Umbilical cord (tissue), 1 donor: ENCODE measurements at regions not wholly inside any gene's neighbourhood (a gene's known extent, or its start where the extent isn't known, plus 50 kb on each side); places are given as distances from the start of the nearest gene placed in this dataset.

Source experiments
- DNase-seq: peaks from one replicate; pipeline ENCODE4 v3.0.0-alpha.2; 2015; ENCODE audit warnings: low spot score

DNA sequence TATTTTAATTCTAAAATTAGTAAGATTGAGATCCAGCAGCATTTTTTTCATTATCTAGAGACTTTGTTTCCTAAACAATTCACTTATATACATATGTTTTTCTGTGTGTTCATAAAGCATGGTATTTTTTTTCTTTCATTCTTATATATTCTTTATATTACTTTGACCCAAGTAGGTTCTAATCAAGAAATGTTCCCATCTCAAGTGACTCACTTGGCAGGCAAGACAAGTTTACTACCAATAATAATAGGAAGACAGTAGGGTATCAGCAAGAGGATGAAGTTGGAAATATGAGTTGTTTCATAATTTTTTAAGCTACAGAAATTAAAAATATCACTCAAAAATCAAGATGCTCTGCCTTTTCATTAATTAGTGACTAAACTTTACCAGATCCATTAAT, 613.4 kb upstream of the ATP2B1 start:
- DNase-seq, result no peak

GRCh38 chr12:90321369-90321768, 612.7 kb upstream of the ATP2B1 start:
- no peak for DNase-seq

GRCh38 chr12:90311561-90311960, 602.9 kb upstream of the ATP2B1 start:
- no peak for DNase-seq

GRCh38 chr12:90305379-90305778, 596.7 kb upstream of the ATP2B1 start:
- peak; percentile 42 for DNase-seq

DNA sequence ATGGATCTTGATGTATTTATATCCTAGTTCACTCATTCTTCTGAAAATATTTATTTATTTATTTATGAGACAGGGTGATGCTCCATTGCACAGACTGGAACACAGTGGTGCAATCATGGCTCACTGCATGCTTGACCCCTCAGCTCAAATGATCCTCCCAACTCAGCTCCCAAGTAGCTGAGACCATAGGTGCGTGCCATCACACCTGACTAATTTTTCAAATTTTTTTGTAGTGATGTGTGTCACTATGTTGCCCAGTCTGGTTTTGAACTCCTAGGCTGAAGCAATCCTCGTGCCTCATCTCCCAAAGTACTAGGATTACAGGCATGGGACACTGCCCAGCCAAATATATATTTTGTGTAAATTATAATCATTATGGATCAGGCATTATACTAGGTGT, 595.6 kb upstream of the ATP2B1 start:
- DNase-seq, result no peak

GRCh38 chr12:90303771-90304170, 595.1 kb upstream of the ATP2B1 start:
- DNase-seq, result no peak

GRCh38 chr12:90301561-90302133, 593.0 kb upstream of the ATP2B1 start:
- DNase-seq, result no peak

GRCh38 chr12:90301095-90301494, 592.5 kb upstream of the ATP2B1 start:
- DNase-seq, result no peak

- DNase-seq, result no peak
Measured at GRCh38 chr12:90299666-90300065, 591.0 kb upstream of the ATP2B1 start.

DNA sequence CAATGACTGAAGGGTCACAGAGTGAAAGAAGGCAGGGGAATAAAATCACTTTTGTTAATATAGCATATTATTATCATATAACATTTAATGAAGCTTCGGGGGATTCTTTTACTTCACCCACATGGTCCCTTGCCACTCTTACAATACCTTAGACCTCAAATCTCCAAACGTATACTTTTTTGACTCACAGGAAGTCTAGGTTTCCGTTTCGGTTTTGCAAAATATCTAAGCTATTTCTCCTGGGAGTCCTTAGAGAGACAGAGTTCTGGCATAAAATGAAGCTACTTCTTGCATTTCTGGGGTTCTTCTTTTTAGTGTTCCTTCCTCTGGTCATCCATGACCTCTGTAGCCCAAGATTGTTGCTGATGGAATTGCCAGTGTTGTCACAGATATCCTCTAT, 590.5 kb upstream of the ATP2B1 start:
- DNase-seq, result no peak

- DNase-seq, result no peak
Measured at GRCh38 chr12:90298289-90298948, 589.8 kb upstream of the ATP2B1 start.

DNA sequence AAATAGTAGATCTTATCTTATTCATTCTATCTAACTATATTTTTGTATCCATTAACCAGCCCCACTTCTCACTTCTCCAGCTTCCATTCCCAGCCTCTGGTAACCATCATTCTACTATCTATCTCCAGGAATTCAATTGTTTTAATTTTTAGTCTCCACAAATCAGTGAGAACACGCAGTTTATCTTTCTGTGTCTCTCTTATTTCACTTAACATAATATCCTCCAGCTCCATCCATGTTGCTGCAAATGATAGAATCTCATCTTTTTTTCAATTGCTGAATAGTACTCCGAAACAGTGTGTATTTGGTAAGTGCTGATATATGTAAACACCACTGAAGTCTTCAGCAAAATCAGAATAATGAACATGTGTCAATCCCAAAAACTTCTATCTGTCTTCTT, 587.2 kb upstream of the ATP2B1 start:
- DNase-seq, result no peak

- DNase-seq, result no peak
Measured at GRCh38 chr12:90292183-90292582, 583.5 kb upstream of the ATP2B1 start.

GRCh38 chr12:90290980-90291975, 582.6 kb upstream of the ATP2B1 start:
- DNase-seq, result peak; percentile 9

DNA sequence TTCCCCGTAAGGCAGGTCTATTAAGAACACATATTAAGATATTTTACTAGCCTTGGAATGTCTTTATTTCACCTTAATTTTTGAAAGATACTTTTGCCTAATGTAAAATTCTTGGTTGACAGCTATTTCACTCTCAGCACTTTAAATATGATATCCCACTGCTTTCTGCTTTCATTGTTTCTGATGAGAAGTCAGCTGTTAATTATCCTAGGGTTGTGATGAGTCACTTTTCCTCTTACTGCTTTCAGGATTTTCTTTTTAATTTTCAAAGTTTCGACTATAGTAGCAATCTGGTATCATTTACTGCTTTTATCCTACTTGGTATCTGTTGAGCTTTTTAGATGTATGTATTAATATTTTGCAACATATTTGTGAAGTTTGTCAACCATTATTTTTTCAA, 578.9 kb upstream of the ATP2B1 start:
- no peak for DNase-seq

- DNase-seq, result no peak
Measured at GRCh38 chr12:90281154-90281868, 572.7 kb upstream of the ATP2B1 start.

DNA sequence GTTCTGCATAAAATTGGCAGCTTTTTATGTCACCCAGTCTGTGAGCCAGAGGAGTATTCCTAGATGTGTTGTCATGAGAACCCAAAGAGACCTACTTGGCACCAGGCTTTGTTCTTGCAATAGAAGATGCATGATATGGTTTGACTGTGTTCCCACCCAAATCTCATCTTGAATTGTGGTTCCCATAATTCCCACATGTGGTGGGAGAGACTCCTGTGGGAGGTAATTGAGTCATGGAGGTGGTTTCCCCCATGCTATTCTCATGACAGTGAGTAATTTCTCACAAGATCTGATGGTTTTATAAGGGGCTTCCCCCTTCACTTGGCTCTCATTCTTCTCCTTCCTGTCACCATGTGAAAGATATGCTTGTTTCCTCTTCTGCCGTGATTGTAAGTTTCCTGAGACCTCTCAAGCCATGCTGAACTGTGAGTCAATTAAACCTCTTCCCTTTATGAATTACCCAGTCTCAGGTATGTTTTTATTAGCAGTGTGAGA, 572.0 kb upstream of the ATP2B1 start:
- no peak for DNase-seq

GRCh38 chr12:90280033-90280432, 571.4 kb upstream of the ATP2B1 start:
- DNase-seq, result no peak

- DNase-seq, result no peak
Measured at GRCh38 chr12:90275088-90275487, 566.5 kb upstream of the ATP2B1 start.

GRCh38 chr12:90274407-90274806, 565.8 kb upstream of the ATP2B1 start:
- DNase-seq, result no peak

GRCh38 chr12:90268574-90268973, 559.9 kb upstream of the ATP2B1 start:
- no peak for DNase-seq

GRCh38 chr12:90262251-90262650, 553.6 kb upstream of the ATP2B1 start:
- DNase-seq, result peak; percentile 76
